Fibroblast of villous mesenchyme (primary cell): ENCODE measurements at regions not wholly inside any gene's neighbourhood (a gene's known extent, or its start where the extent isn't known, plus 50 kb on each side); places are given as distances from the start of the nearest gene placed in this dataset.

Experiments
- DNase-seq: peaks from one replicate; pipeline ENCODE4 v3.0.0-alpha.2; 2010; ENCODE audit warnings: low read depth
- H3K4me3 ChIP-seq: 2 replicates; pipeline ENCODE4 v1.5.1; 2011; ENCODE audit warnings: low read depth, mild to moderate bottlenecking, low read length
- TF ChIP-seq, protein P1 (sequence below): IDR thresholded peaks from 2 replicates; pipeline ENCODE4 v1.5.1; 2012; ENCODE audit warnings: low read depth, mild to moderate bottlenecking, low read length; ENCODE audit not compliant: insufficient read depth

DNA sequence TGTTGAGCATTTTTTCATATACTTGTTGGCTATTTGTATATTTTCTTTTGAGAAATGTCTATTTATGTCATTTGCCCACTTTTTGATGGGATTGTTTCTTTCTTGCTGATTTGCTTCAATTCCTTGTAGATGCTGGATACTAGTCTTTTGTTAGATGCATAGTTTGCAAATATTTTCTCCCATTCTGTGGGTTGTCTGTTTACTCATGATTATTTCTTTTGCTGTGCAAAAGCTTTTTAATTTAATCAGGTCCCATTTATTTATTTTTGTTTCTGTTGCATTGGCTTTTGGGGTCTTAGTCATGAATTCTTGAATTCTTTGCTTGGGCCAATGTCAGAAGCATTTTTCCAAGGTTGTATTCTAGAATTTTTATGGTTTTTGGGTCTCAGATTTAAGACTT lies 251.7 kb downstream of the WNT5A start:
- TF ChIP-seq, protein P1, sequence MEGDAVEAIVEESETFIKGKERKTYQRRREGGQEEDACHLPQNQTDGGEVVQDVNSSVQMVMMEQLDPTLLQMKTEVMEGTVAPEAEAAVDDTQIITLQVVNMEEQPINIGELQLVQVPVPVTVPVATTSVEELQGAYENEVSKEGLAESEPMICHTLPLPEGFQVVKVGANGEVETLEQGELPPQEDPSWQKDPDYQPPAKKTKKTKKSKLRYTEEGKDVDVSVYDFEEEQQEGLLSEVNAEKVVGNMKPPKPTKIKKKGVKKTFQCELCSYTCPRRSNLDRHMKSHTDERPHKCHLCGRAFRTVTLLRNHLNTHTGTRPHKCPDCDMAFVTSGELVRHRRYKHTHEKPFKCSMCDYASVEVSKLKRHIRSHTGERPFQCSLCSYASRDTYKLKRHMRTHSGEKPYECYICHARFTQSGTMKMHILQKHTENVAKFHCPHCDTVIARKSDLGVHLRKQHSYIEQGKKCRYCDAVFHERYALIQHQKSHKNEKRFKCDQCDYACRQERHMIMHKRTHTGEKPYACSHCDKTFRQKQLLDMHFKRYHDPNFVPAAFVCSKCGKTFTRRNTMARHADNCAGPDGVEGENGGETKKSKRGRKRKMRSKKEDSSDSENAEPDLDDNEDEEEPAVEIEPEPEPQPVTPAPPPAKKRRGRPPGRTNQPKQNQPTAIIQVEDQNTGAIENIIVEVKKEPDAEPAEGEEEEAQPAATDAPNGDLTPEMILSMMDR = no peak
- no peak overlapping the region for H3K4me3 ChIP-seq
- no peak for DNase-seq

DNA sequence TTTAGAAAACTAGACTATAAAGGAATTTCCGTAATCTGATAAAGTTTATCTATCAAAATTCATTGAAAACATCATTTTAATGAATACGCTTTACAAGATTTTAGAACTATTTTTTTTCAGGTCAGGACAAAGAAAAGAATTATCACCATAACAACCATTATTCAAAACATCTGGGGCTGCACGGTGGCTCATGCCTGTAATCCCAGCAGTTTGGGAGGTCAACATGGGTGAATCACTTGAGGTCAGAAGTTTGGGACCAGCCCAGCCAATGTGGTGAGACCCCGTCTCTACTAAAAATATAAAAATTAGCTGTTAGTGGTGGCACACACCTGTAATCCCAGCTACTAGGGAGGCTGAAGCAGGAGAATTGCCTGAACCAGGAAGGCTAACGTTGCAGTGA lies 260.4 kb downstream of the WNT5A start:
- H3K4me3 ChIP-seq = no peak overlapping the region
- no peak for DNase-seq
- TF ChIP-seq, protein P1 = no peak

DNA sequence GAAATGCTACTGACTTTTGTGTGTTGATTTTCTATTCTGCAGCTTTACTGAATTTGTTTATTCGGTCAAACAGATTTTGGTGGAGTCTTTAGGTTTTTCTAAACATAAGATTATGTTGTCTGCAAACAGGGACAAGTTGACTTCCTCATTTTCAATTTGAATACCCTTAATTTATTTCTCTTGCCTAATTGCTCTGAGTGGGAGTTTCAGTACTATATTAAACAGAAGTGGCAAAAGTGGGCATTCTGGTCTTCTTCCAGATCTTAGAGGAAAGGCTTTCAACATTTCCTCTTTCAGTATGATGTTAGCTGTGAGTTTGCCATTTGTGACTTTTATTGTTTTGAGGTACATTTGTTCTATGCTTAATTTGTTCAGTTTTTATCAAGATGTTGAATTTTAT lies 268.5 kb downstream of the WNT5A start:
- TF ChIP-seq, protein P1 = no peak
- DNase-seq = no peak
- H3K4me3 ChIP-seq = no peak overlapping the region

DNA sequence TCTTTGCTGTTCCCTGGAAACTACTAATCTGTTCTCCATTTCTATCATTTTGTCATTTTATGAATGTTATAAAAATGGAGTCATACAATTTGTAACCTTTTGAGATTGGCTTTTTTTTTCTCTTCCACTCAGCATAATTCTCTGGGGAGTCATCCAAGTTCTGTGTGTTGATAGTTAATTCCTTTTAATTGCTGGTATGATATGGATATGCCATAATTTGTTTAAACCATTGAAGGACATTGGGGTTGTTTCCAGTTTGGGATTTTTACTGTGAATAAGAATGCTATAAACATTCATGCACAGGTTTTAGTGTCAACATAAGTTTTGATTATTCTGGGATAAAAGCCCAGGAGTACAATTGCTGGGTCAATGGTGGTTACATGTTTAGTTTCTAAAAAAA lies 279.4 kb downstream of the WNT5A start:
- DNase-seq = peak; percentile 43
- H3K4me3 ChIP-seq = no peak overlapping the region
- TF ChIP-seq, protein P1 = no peak

DNA sequence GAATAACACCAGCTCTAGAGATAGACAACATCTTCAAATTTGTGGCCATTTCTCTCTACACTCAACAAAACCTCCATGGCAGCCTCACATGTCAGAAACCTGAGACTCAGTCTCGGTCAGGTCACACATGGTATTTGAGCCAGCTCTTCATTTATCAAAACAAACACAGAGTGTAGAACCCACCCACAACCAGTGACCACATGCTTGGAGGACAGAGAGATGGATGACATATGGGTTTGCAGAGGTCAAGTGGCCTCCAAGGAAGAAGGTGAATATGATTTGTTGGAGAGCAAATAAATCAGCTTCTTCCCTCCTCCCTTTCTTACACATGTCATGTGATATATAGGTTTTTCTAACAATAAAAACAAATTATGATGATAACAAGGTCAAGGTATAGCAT lies 278.1 kb upstream of the LRTM1 start:
- DNase-seq = no peak
- TF ChIP-seq, protein P1 = no peak
- H3K4me3 ChIP-seq = no peak overlapping the region

DNA sequence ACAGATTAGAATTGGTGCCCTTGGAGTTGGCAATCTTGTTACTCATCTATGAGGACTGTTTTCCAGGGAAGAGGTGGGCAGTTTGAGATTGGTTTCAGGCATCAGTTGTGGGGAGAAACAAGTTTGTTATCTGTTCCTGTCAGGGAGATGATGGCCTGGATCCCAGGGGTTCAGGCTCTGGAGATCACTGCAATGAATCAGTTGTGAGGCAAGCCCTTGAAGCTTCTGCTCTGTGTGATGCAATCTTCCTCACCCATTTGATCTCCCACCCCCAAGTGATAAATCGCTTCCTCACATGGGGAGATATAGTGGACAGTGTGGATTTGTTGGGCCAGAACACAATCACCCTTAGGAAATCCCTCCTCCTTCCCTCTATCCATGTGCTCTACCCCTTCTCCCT lies 276.6 kb upstream of the LRTM1 start:
- TF ChIP-seq, protein P1 = no peak
- H3K4me3 ChIP-seq = no peak overlapping the region
- peak; percentile 78 for DNase-seq

DNA sequence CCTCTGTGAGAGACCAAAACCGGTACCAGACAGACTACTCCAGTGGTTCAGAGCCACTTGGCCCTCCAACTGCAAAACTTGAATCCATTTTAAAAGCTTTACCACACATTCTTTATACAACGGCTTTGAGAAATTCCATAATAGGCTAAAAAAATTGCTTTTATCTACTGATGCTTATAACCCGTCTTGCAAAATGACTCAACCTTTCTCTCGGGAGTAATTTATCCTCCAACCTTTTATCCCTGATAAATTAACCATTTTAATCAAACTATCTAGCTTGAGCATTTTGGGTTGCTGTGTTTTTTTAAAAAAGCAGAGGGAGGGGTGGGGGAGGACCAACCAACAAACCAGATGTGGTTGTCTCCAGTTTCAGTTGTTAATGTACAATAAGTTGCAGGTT lies 275.7 kb upstream of the LRTM1 start:
- TF ChIP-seq, protein P1 = no peak
- no peak for DNase-seq
- no peak overlapping the region for H3K4me3 ChIP-seq
